ENCODE measurements at regions not wholly inside any gene's neighbourhood (a gene's known extent, or its start where the extent isn't known, plus 50 kb on each side); places are given as distances from the start of the nearest gene placed in this dataset.

- peaks cover 15% of the 10 kb centered on the region for H3K27me3 Mint-ChIP-seq (ENCODE audit: low read depth)
- no peaks in the 10 kb centered on the region for H3K9me3 Mint-ChIP-seq
- no peaks in the 10 kb centered on the region for H3K36me3 Mint-ChIP-seq (ENCODE audit: insufficient read depth)
- ATAC-seq (no peak), DNase-seq (no peak)
- peaks cover 15% of the 10 kb centered on the region for H3K4me1 Mint-ChIP-seq (ENCODE audit: low read depth)
- H3K4me3 Mint-ChIP-seq: no peak overlapping the region
Observed at GRCh38 chr6:170460641-170461040, 92.5 kb downstream of the PSMB1 start.

GRCh38 chr6:170459451-170459850, 93.7 kb downstream of the PSMB1 start:
- no peak for DNase-seq
- ATAC-seq: peak; percentile 31 to 35
- Mint-ChIP-seq H3K36me3 (ENCODE audit: insufficient read depth) (no peaks in the 10 kb centered on the region), H3K27me3 (ENCODE audit: low read depth) (peaks cover 15% of the 10 kb centered on the region), H3K4me1 (ENCODE audit: low read depth) (peaks cover 18% of the 10 kb centered on the region), H3K9me3 (no peaks in the 10 kb centered on the region), H3K4me3 (no peak overlapping the region)

GRCh38 chr6:170456886-170457698, 96.0 kb downstream of the PSMB1 start:
- Mint-ChIP-seq H3K4me1 (ENCODE audit: low read depth) (peaks cover 16% of the 10 kb centered on the region), H3K27me3 (ENCODE audit: low read depth) (peaks cover 13% of the 10 kb centered on the region), H3K36me3 (ENCODE audit: insufficient read depth) (no peaks in the 10 kb centered on the region), H3K9me3 (no peaks in the 10 kb centered on the region), H3K4me3 (no peak overlapping the region)
- ATAC-seq (no peak), DNase-seq (no peak)

Measured in activated T-cell treated with anti-CD3 and anti-CD28 coated beads, Interleukin-2, amount 50 U/mL, for 4 hours (primary cell).